IPS-15b (cell line): ENCODE measurements at regions not wholly inside any gene's neighbourhood (a gene's known extent, or its start where the extent isn't known, plus 50 kb on each side); places are given as distances from the start of the nearest gene placed in this dataset.

Experiments
- H3K27me3 ChIP-seq: one replicate; pipeline ENCODE4 v1.6.1; 2013; ENCODE audit warnings: low read length; ENCODE audit not compliant: control insufficient read depth, insufficient read depth
- H3K36me3 ChIP-seq: one replicate; pipeline ENCODE4 v1.6.1; 2013; ENCODE audit warnings: low read length; ENCODE audit not compliant: control insufficient read depth, insufficient read depth
- H3K4me1 ChIP-seq: one replicate; pipeline ENCODE4 v1.6.1; 2013; ENCODE audit warnings: mild to moderate bottlenecking, low read length; ENCODE audit not compliant: control insufficient read depth, insufficient read depth
- H3K4me3 ChIP-seq: one replicate; pipeline ENCODE4 v1.5.1; 2013; ENCODE audit warnings: low read depth, low read length
- H3K9ac ChIP-seq: one replicate; pipeline ENCODE4 v1.6.1; 2013; ENCODE audit warnings: low read depth, mild to moderate bottlenecking, low read length
- H3K9me3 ChIP-seq: one replicate; pipeline ENCODE4 v1.6.1; 2013; ENCODE audit warnings: mild to moderate bottlenecking, low read length; ENCODE audit not compliant: control insufficient read depth, insufficient read depth

GRCh38 chr5:93925321-93925720 lies 183.9 kb upstream of the POU5F2 start:
- Histone ChIP-seq H3K4me3 (no peak overlapping the region), H3K4me1 (peaks cover 6% of the 10 kb centered on the region), H3K9ac (no peak overlapping the region), H3K36me3 (no peaks in the 10 kb centered on the region), H3K27me3 (no peaks in the 10 kb centered on the region), H3K9me3 (no peaks in the 10 kb centered on the region)

DNA sequence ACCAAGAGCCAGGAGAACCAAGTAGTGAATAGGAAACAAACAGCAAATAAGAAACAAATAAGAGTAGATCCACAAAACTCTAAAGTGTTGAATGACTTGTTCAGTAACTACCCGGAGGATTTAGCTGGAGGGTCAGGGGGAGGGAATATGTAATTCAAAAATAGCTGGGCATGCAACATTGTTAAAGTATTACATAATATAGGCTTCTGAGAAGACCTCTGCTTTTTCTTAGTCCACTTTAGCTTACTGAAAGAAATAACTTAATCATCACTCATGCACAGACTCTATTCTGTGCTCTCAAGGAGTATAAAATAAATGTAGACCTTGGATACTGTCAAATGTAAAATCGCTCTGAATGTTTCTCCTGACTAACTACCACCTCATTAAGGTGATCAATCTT lies 183.2 kb upstream of the POU5F2 start:
- H3K4me3 ChIP-seq, result no peak overlapping the region
- peaks cover 6% of the 10 kb centered on the region for H3K4me1 ChIP-seq
- H3K9me3 ChIP-seq, result no peaks in the 10 kb centered on the region
- H3K27me3 ChIP-seq, result no peaks in the 10 kb centered on the region
- H3K36me3 ChIP-seq, result no peaks in the 10 kb centered on the region
- no peak overlapping the region for H3K9ac ChIP-seq

- peaks cover 6% of the 10 kb centered on the region for H3K4me1 ChIP-seq
- no peak overlapping the region for H3K9ac ChIP-seq
- H3K9me3 ChIP-seq, result no peaks in the 10 kb centered on the region
- no peak overlapping the region for H3K4me3 ChIP-seq
- H3K27me3 ChIP-seq, result no peaks in the 10 kb centered on the region
- H3K36me3 ChIP-seq, result no peaks in the 10 kb centered on the region
Observed at GRCh38 chr5:93922551-93922950, 181.2 kb upstream of the POU5F2 start.

DNA sequence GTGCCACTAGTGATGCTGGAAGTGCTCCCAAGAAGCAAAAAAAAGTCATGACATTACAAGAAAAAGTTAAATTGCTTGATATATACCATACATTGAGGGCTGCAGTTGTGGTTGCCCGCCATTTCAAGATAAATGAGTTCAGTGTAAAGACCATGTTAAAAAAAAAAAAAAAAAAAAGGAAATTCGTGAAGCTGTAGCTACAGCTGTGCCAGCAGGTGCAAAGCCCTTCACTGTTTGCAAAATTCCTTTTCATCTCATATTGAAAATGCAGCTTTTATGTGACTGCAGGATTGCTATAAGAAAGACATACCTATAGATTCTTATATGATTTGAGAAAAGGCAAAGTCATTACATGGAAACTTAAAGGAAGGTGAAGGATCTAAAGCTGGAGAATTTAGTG lies 179.6 kb upstream of the POU5F2 start:
- H3K4me1 ChIP-seq, result no peaks in the 10 kb centered on the region
- no peaks in the 10 kb centered on the region for H3K9me3 ChIP-seq
- no peak overlapping the region for H3K4me3 ChIP-seq
- H3K36me3 ChIP-seq, result no peaks in the 10 kb centered on the region
- H3K9ac ChIP-seq, result no peak overlapping the region
- H3K27me3 ChIP-seq, result no peaks in the 10 kb centered on the region

DNA sequence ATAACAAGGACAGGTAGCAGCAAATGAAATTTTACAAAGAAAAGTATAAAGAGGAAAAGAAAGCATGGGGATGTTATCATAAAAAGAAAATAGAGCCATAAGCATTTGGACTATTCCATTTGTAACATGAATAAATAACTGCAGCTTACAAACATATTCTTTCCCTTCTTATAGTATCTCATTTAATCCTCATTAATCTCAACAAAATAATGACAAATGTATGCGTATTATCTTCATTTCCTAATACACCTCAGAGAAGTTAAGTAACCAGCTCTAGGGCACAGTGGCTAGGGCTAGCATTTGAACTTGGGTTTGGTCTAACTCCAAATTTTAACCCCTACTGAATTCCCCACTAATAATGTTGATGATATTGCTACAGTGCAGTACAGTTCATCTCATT lies 175.5 kb upstream of the POU5F2 start:
- Histone ChIP-seq H3K27me3 (no peaks in the 10 kb centered on the region), H3K4me1 (no peaks in the 10 kb centered on the region), H3K36me3 (no peaks in the 10 kb centered on the region), H3K9ac (no peak overlapping the region), H3K9me3 (no peaks in the 10 kb centered on the region), H3K4me3 (no peak overlapping the region)

DNA sequence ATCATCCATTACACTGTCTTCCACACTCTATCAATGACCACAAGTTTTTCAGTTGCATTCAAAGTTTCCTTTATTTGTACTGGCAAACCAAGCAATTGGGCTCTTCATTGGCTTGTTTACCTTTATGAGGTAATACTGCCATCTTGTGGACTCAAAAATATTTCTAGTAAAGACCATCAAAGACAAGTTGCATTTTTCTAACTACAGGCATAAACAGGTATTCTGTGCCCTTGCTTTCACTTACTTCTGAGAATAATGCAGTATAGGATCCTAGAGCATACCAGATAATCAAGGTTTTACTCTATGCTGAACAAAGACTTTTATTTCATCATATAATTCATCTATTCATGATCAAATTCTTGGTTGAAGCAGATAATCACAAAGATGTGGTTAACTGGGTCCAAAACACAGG lies 173.7 kb upstream of the POU5F2 start:
- Histone ChIP-seq H3K4me1 (no peaks in the 10 kb centered on the region), H3K27me3 (no peaks in the 10 kb centered on the region), H3K36me3 (no peaks in the 10 kb centered on the region), H3K4me3 (no peak overlapping the region), H3K9ac (no peak overlapping the region), H3K9me3 (no peaks in the 10 kb centered on the region)

- Histone ChIP-seq H3K9me3 (no peaks in the 10 kb centered on the region), H3K4me1 (no peaks in the 10 kb centered on the region), H3K27me3 (no peaks in the 10 kb centered on the region), H3K9ac (no peak overlapping the region), H3K4me3 (no peak overlapping the region), H3K36me3 (no peaks in the 10 kb centered on the region)
Observed at GRCh38 chr5:93911609-93912008, 170.2 kb upstream of the POU5F2 start.

DNA sequence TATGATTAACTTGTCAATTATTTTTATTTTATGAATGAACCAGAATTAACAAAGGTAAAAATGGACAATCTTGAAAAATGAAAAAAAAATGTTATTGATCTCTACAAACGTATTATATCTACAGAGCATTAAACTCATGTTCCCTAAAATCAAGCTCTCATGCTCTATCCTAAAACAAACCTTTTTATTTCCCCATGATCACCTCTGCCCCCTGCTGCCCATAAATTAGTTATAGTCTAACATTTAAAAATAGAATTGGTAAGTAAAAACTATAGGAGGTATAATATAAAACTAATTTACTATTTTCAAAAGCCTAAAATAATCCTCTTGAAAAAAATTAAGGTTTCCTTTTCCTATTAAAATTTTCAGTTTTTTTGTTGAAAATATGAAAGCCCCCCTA lies 168.0 kb upstream of the POU5F2 start:
- H3K27me3 ChIP-seq, result no peaks in the 10 kb centered on the region
- no peak overlapping the region for H3K9ac ChIP-seq
- no peaks in the 10 kb centered on the region for H3K4me1 ChIP-seq
- H3K36me3 ChIP-seq, result no peaks in the 10 kb centered on the region
- H3K4me3 ChIP-seq, result no peak overlapping the region
- H3K9me3 ChIP-seq, result no peaks in the 10 kb centered on the region

DNA sequence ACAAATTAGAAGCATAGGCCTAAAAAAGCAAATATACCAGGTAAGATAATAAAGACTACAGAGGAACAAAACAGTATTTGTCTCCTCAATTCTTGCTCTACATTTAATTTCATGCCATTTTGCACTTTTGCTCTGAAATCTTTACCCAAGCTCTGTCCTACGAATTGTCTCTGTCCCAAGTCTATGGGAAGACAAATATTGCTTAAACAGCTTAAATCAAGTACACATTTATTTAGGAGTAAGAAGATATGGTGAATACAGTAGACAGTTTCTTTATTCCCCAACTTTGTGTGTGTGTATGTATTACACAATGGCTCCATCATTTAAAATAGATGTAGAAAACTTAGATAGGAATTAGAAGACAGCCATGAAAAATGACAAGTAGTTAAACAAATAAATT lies 163.5 kb upstream of the POU5F2 start:
- Histone ChIP-seq H3K9ac (no peak overlapping the region), H3K9me3 (no peaks in the 10 kb centered on the region), H3K4me3 (no peak overlapping the region), H3K27me3 (no peaks in the 10 kb centered on the region), H3K4me1 (no peaks in the 10 kb centered on the region), H3K36me3 (no peaks in the 10 kb centered on the region)

GRCh38 chr5:93902288-93902687 lies 160.9 kb upstream of the POU5F2 start:
- no peaks in the 10 kb centered on the region for H3K9me3 ChIP-seq
- H3K27me3 ChIP-seq, result no peaks in the 10 kb centered on the region
- H3K4me1 ChIP-seq, result no peaks in the 10 kb centered on the region
- no peaks in the 10 kb centered on the region for H3K36me3 ChIP-seq
- H3K4me3 ChIP-seq, result no peak overlapping the region
- H3K9ac ChIP-seq, result no peak overlapping the region

- H3K4me1 ChIP-seq, result no peaks in the 10 kb centered on the region
- no peak overlapping the region for H3K4me3 ChIP-seq
- no peaks in the 10 kb centered on the region for H3K9me3 ChIP-seq
- H3K27me3 ChIP-seq, result no peaks in the 10 kb centered on the region
- H3K9ac ChIP-seq, result no peak overlapping the region
- no peaks in the 10 kb centered on the region for H3K36me3 ChIP-seq
Observed at GRCh38 chr5:93899026-93899600, 157.7 kb upstream of the POU5F2 start.

GRCh38 chr5:93894601-93895354 lies 153.4 kb upstream of the POU5F2 start:
- no peaks in the 10 kb centered on the region for H3K9me3 ChIP-seq
- no peak overlapping the region for H3K4me3 ChIP-seq
- H3K4me1 ChIP-seq, result no peaks in the 10 kb centered on the region
- no peaks in the 10 kb centered on the region for H3K27me3 ChIP-seq
- H3K36me3 ChIP-seq, result no peaks in the 10 kb centered on the region
- H3K9ac ChIP-seq, result no peak overlapping the region
